NCI-H1694 treated with DMSO at 0.1 percent for 48 hours (cell line): ENCODE measurements at regions not wholly inside any gene's neighbourhood (a gene's known extent, or its start where the extent isn't known, plus 50 kb on each side); places are given as distances from the start of the nearest gene placed in this dataset.
"Not testable (repeated sequence)": the region's sequence is repeated elsewhere in the genome, so short reads cannot be mapped to it uniquely, and the experiment has no call there.

ENCODE experiments used
- DNase-seq: peaks from one replicate; lab custom pipeline; 2025; lab: John Stamatoyannopoulos, UW

- DNase-seq = no peak
Observed at GRCh38 chr21:16420031-16420724, 690.4 kb downstream of the USP25 start.

- DNase-seq = no peak
Observed at GRCh38 chr21:16421007-16421406, 691.2 kb downstream of the USP25 start.

GRCh38 chr21:16421965-16422364 lies 692.2 kb downstream of the USP25 start:
- DNase-seq = no peak

- no peak for DNase-seq
Observed at GRCh38 chr21:16422702-16423101, 692.9 kb downstream of the USP25 start.

- DNase-seq = no peak
Observed at GRCh38 chr21:16423921-16424320, 694.1 kb downstream of the USP25 start.

GRCh38 chr21:16424331-16424751 lies 694.6 kb downstream of the USP25 start:
- no peak for DNase-seq

GRCh38 chr21:16425376-16425775 lies 695.6 kb downstream of the USP25 start:
- no peak for DNase-seq

GRCh38 chr21:16426936-16427335 lies 697.2 kb downstream of the USP25 start:
- DNase-seq = no peak

GRCh38 chr21:16427587-16428087 lies 697.9 kb downstream of the USP25 start:
- DNase-seq = no peak

- DNase-seq = no peak
Observed at GRCh38 chr21:16437586-16437985, 707.8 kb downstream of the USP25 start.

GRCh38 chr21:16438761-16439160 lies 709.0 kb downstream of the USP25 start:
- DNase-seq = no peak

- DNase-seq = no peak
Observed at GRCh38 chr21:16441789-16442188, 712.0 kb downstream of the USP25 start.

GRCh38 chr21:16454399-16454798 lies 724.6 kb downstream of the USP25 start:
- no peak for DNase-seq

- DNase-seq = no peak
Observed at GRCh38 chr21:16455526-16455925, 725.7 kb downstream of the USP25 start.

GRCh38 chr21:16455978-16456377 lies 726.2 kb downstream of the USP25 start:
- no peak for DNase-seq

GRCh38 chr21:16457498-16457897 lies 727.7 kb downstream of the USP25 start:
- DNase-seq = no peak

- no peak for DNase-seq
Observed at GRCh38 chr21:16460936-16461335, 731.2 kb downstream of the USP25 start.

GRCh38 chr21:16464211-16464889 lies 734.6 kb downstream of the USP25 start:
- DNase-seq = not testable (repeated sequence)

GRCh38 chr21:16468184-16468583 lies 738.4 kb downstream of the USP25 start:
- DNase-seq = no peak

GRCh38 chr21:16473988-16474387 lies 744.2 kb downstream of the USP25 start:
- no peak for DNase-seq

- no peak for DNase-seq
Observed at GRCh38 chr21:16476056-16476825, 746.5 kb downstream of the USP25 start.

GRCh38 chr21:16488042-16488441 lies 758.3 kb downstream of the USP25 start:
- DNase-seq = no peak

GRCh38 chr21:16492356-16492755 lies 762.6 kb downstream of the USP25 start:
- DNase-seq = no peak
